OCI-LY3 (cell line): ENCODE measurements at regions not wholly inside any gene's neighbourhood (a gene's known extent, or its start where the extent isn't known, plus 50 kb on each side); places are given as distances from the start of the nearest gene placed in this dataset.

Source experiments
- H2AFZ ChIP-seq: fragments of 200-600, 300-600 bp; shearing (Covaris generic); 2 replicates; pipeline ENCODE4 v1.6.0; 2014; ENCODE audit warnings: antibody characterized with exemption, low read depth, low read length
- H3K27ac ChIP-seq: fragments of 200-600, 300-600 bp; sonication (generic); 2 replicates; pipeline ENCODE4 v1.5.1; 2014; ENCODE audit warnings: mild to moderate bottlenecking, low read length, moderate library complexity, mixed read lengths
- H3K27me3 ChIP-seq: fragments of 200-600, 300-600 bp; sonication (generic); 2 replicates; pipeline ENCODE4 v1.6.1; 2014; ENCODE audit warnings: low read depth, low read length, mixed read lengths
- H3K36me3 ChIP-seq: fragments of 200-600, 300-600 bp; sonication (generic); replicated peaks from 2 replicates; pipeline ENCODE3; 2014; ENCODE audit warnings: low read depth, low read length, mixed read lengths
- H3K4me1 ChIP-seq: fragments of 300-600, 200-600 bp; sonication (generic); 2 replicates; pipeline ENCODE4 v1.6.1; 2014; ENCODE audit warnings: low read length, mixed read lengths
- H3K4me2 ChIP-seq: fragments of 200-600, 300-600 bp; sonication (generic); 2 replicates; pipeline ENCODE4 v1.6.1; 2014; ENCODE audit warnings: low read length, mixed read lengths
- H3K4me3 ChIP-seq: fragments of 300-600, 200-600 bp; sonication (generic); 2 replicates; pipeline ENCODE4 v1.5.1; 2014; ENCODE audit warnings: antibody characterized with exemption, mild to moderate bottlenecking, low read length, moderate library complexity
- H3K79me2 ChIP-seq: fragments of 300-600, 200-600 bp; shearing (Covaris generic); 2 replicates; pipeline ENCODE4 v1.6.1; 2014; ENCODE audit warnings: mild to moderate bottlenecking, low read length, mixed read lengths
- H3K9ac ChIP-seq: fragments of 300-600, 200-600 bp; shearing (Covaris generic); 2 replicates; pipeline ENCODE4 v1.6.0; 2014; ENCODE audit warnings: mild to moderate bottlenecking, low read length, moderate library complexity
- H3K9me3 ChIP-seq: fragments of 200-600, 300-600 bp; shearing (Covaris generic); 2 replicates; pipeline ENCODE4 v1.6.1; 2014; ENCODE audit warnings: low read length, mixed read lengths; ENCODE audit not compliant: insufficient read depth
- H4K20me1 ChIP-seq: fragments of 200-600, 300-600 bp; sonication (generic); 2 replicates; pipeline ENCODE4 v1.6.1; 2016; ENCODE audit warnings: low read length, mixed read lengths; ENCODE audit not compliant: insufficient read depth
- EZH2phosphoT487 ChIP-seq: fragments of 200-600 bp; shearing (Covaris generic); IDR thresholded peaks from 2 replicates; pipeline ENCODE4 v1.6.1; 2018; ENCODE audit warnings: antibody characterized with exemption, mixed run types, low read depth
- TF ChIP-seq, protein P1 (sequence below): fragments of 200-600, 300-600 bp; sonication (generic); IDR thresholded peaks from 2 replicates; pipeline ENCODE4 v1.5.1; 2014; ENCODE audit warnings: antibody characterized with exemption, low read length, low read depth

DNA sequence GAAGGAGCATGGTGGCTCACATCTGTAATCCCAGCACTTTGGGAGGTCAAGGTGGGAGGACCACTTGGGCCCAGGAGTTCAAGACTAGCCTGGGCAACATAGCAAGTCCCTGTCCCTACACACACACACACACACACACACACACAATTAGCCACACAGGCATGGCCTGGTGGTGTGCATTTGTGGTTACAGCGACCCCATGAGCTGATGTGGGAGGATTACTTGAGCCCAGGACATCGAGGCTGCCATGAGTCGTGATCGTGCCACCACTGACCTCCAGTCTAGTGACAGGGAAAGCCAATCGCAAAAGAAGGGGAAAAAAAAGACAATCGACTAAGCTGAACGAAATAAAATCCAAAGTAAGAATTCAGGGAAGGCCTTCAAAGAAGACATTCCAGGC, 67.9 kb downstream of the TBX3 start:
- H3K9ac ChIP-seq = no peak overlapping the region
- no peak overlapping the region for H3K27ac ChIP-seq
- no peaks in the 10 kb centered on the region for H3K4me1 ChIP-seq
- no peak for TF ChIP-seq EZH2phosphoT487
- TF ChIP-seq, protein P1, sequence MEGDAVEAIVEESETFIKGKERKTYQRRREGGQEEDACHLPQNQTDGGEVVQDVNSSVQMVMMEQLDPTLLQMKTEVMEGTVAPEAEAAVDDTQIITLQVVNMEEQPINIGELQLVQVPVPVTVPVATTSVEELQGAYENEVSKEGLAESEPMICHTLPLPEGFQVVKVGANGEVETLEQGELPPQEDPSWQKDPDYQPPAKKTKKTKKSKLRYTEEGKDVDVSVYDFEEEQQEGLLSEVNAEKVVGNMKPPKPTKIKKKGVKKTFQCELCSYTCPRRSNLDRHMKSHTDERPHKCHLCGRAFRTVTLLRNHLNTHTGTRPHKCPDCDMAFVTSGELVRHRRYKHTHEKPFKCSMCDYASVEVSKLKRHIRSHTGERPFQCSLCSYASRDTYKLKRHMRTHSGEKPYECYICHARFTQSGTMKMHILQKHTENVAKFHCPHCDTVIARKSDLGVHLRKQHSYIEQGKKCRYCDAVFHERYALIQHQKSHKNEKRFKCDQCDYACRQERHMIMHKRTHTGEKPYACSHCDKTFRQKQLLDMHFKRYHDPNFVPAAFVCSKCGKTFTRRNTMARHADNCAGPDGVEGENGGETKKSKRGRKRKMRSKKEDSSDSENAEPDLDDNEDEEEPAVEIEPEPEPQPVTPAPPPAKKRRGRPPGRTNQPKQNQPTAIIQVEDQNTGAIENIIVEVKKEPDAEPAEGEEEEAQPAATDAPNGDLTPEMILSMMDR = no peak
- no peaks in the 10 kb centered on the region for H3K36me3 ChIP-seq
- no peaks in the 10 kb centered on the region for H4K20me1 ChIP-seq
- H3K4me3 ChIP-seq = no peak overlapping the region
- peaks cover 5% of the 10 kb centered on the region; the same call in 1 of the 2 replicates for H3K9me3 ChIP-seq
- H3K27me3 ChIP-seq = no peaks in the 10 kb centered on the region
- H2AFZ ChIP-seq = no peak overlapping the region
- H3K79me2 ChIP-seq = no peaks in the 10 kb centered on the region
- H3K4me2 ChIP-seq = no peak overlapping the region

DNA sequence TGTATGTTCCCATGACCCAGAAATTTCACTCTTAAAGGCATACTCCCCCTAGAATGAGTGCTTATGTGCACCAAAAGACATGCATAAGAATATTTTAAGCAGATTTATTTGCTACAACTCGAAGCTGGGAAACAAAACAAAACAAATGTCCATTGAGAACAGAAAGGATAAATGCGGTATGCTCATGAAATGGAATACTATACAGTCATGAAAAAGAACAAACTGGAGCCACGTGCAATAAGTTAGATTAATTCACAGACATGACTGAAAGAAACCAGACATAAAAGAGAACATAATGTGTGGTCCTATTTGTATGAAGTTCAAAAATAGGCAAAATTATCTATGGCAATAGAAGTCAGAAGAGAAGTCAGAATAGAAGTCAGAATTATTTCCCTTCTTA, 69.9 kb downstream of the TBX3 start:
- Histone ChIP-seq H3K4me1 (no peaks in the 10 kb centered on the region), H3K36me3 (no peaks in the 10 kb centered on the region), H3K9ac (no peak overlapping the region), H3K4me3 (no peak overlapping the region), H2AFZ (no peak overlapping the region), H3K4me2 (no peak overlapping the region), H3K27me3 (no peaks in the 10 kb centered on the region), H4K20me1 (no peaks in the 10 kb centered on the region), H3K79me2 (no peaks in the 10 kb centered on the region), H3K9me3 (peaks cover 5% of the 10 kb centered on the region; the same call in 1 of the 2 replicates), H3K27ac (no peak overlapping the region)
- TF ChIP-seq EZH2phosphoT487 = no peak
- TF ChIP-seq, protein P1 = no peak

DNA sequence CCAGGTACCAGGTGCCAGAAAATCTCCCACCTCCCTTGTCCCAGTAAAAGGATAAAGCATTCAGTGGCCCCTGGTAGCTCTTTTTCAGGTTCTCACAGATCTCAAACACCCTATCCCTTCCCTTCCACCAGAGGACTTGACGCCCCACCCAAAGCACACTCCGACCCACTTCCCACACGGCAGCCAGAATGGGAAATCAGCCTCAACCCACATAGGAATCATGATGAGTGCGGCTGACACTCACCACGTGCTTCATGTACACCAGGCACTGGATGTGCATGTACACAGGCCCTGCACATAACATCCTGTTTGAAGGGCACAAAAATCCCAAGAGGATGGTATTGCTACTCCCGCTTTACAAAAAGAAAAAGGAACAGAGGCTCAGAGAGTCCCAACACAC, 71.9 kb downstream of the TBX3 start:
- no peak overlapping the region for H3K27ac ChIP-seq
- no peak overlapping the region for H3K4me2 ChIP-seq
- no peak for TF ChIP-seq EZH2phosphoT487
- TF ChIP-seq, protein P1 = no peak
- H3K4me1 ChIP-seq = no peaks in the 10 kb centered on the region
- no peaks in the 10 kb centered on the region for H4K20me1 ChIP-seq
- H3K27me3 ChIP-seq = no peaks in the 10 kb centered on the region
- H3K9me3 ChIP-seq = peaks cover 5% of the 10 kb centered on the region; the same call in 1 of the 2 replicates
- H2AFZ ChIP-seq = no peak overlapping the region
- H3K36me3 ChIP-seq = no peaks in the 10 kb centered on the region
- no peak overlapping the region for H3K9ac ChIP-seq
- H3K79me2 ChIP-seq = no peaks in the 10 kb centered on the region
- H3K4me3 ChIP-seq = no peak overlapping the region

DNA sequence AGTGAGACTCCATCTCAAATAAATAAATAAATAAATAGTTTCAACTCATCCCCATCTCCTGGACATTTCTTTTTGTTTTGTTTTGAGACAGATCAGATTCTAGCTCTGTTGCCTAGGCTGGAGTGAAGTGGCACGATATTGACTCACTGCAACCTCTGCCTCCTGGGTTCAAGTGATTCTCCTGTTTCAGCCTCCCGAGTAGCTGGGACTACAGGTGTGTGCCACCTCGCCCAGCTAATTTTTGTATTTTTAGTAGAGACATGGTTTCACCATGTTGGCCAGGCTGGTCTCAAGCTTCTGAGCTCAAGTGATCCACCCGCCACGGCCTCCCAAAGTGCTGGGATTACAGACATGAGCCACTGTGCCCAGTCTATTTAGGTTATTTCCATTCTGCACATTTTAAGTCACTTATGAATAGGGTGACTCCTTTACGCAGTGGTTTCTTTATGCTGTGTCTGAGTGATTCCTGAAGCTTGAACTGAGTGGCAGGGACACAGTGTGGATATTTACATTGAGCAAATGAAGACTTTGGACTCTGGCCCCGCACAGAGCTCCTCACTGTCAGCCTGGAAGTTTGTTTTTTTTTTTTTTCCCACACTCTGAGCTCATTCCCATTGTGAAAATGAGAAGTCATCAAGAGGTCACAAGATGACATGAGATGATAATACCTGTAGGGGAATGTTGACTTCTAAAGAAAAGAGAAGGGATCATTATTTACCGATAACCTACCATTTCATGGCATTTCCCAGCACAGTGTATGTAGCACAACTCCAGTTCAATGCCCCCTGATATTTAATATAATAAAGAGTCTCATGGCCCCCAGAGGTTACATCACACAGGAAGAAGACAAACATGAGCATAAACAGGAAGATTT, 72.6 kb downstream of the TBX3 start:
- H2AFZ ChIP-seq = no peak overlapping the region
- H3K4me3 ChIP-seq = no peak overlapping the region
- no peaks in the 10 kb centered on the region for H3K4me1 ChIP-seq
- no peaks in the 10 kb centered on the region for H3K27me3 ChIP-seq
- no peak overlapping the region for H3K9ac ChIP-seq
- no peaks in the 10 kb centered on the region for H3K79me2 ChIP-seq
- TF ChIP-seq, protein P1 = no peak
- TF ChIP-seq EZH2phosphoT487 = no peak
- H3K9me3 ChIP-seq = peaks cover 5% of the 10 kb centered on the region; the same call in 1 of the 2 replicates
- no peak overlapping the region for H3K4me2 ChIP-seq
- no peaks in the 10 kb centered on the region for H3K36me3 ChIP-seq
- H4K20me1 ChIP-seq = no peaks in the 10 kb centered on the region
- no peak overlapping the region for H3K27ac ChIP-seq
